Activated CD8-positive, alpha-beta memory T cell treated with anti-CD3 and anti-CD28 coated beads for 24 hours (primary cell): ENCODE measurements at regions not wholly inside any gene's neighbourhood (a gene's known extent, or its start where the extent isn't known, plus 50 kb on each side); places are given as distances from the start of the nearest gene placed in this dataset.

Source experiments
- DNase-seq: peaks from one replicate; pipeline ENCODE4 v3.0.0-alpha.2; 2020

GRCh38 chr14:98947911-98948595 lies 323.9 kb downstream of the BCL11B start:
- DNase-seq: peak; percentile 38

- no peak for DNase-seq
Measured at GRCh38 chr14:98949051-98949450, 322.9 kb downstream of the BCL11B start.

- DNase-seq: peak; percentile 51
Measured at GRCh38 chr14:98949481-98950135, 322.4 kb downstream of the BCL11B start.

GRCh38 chr14:98950353-98950895 lies 321.6 kb downstream of the BCL11B start:
- DNase-seq: peak; percentile 45

GRCh38 chr14:98951031-98951430 lies 321.0 kb downstream of the BCL11B start:
- DNase-seq: peak; percentile 26

GRCh38 chr14:98951521-98952152 lies 320.4 kb downstream of the BCL11B start:
- DNase-seq: peak; percentile 26

- peak; percentile 48 for DNase-seq
Measured at GRCh38 chr14:98952593-98953350, 319.2 kb downstream of the BCL11B start.

- DNase-seq: peak; percentile 47
Measured at GRCh38 chr14:98953551-98954348, 318.2 kb downstream of the BCL11B start.

GRCh38 chr14:98954349-98955000 lies 317.5 kb downstream of the BCL11B start:
- DNase-seq: no peak

GRCh38 chr14:98955036-98955740 lies 316.8 kb downstream of the BCL11B start:
- peak; percentile 48 for DNase-seq

- DNase-seq: peak; percentile 40
Measured at GRCh38 chr14:98955741-98956070, 316.3 kb downstream of the BCL11B start.

- peak; percentile 50 for DNase-seq
Measured at GRCh38 chr14:98956181-98956580, 315.8 kb downstream of the BCL11B start.

- no peak for DNase-seq
Measured at GRCh38 chr14:98956661-98957060, 315.3 kb downstream of the BCL11B start.

- no peak for DNase-seq
Measured at GRCh38 chr14:98957211-98958047, 314.6 kb downstream of the BCL11B start.

- no peak for DNase-seq
Measured at GRCh38 chr14:98958048-98958631, 313.9 kb downstream of the BCL11B start.

- DNase-seq: no peak
Measured at GRCh38 chr14:98958632-98959031, 313.4 kb downstream of the BCL11B start.

GRCh38 chr14:98959410-98959809 lies 312.6 kb downstream of the BCL11B start:
- DNase-seq: peak; percentile 37

GRCh38 chr14:98959958-98960616 lies 311.9 kb downstream of the BCL11B start:
- peak; percentile 47 for DNase-seq

- peak; percentile 50 for DNase-seq
Measured at GRCh38 chr14:98960617-98961013, 311.4 kb downstream of the BCL11B start.
